HCEC 1CT (cell line): ENCODE measurements at regions not wholly inside any gene's neighbourhood (a gene's known extent, or its start where the extent isn't known, plus 50 kb on each side); places are given as distances from the start of the nearest gene placed in this dataset.
A peak's percentile ranks its signal among the peaks of the same experiment; 100 is the strongest.
"Not testable (repeated sequence)": the region's sequence is repeated elsewhere in the genome, so short reads cannot be mapped to it uniquely, and the experiment has no call there.

Source experiments
- DNase-seq: peaks from one replicate; pipeline ENCODE4 v3.0.0-alpha.2; 2017

GRCh38 chr1:38608202-38608864, 251.2 kb downstream of the RRAGC start:
- DNase-seq, result no peak

- DNase-seq, result no peak
Measured at GRCh38 chr1:38607526-38607925, 252.0 kb downstream of the RRAGC start.

GRCh38 chr1:38605063-38605462, 254.5 kb downstream of the RRAGC start:
- no peak for DNase-seq

- DNase-seq, result no peak
Measured at GRCh38 chr1:38603907-38604306, 255.7 kb downstream of the RRAGC start.

DNA sequence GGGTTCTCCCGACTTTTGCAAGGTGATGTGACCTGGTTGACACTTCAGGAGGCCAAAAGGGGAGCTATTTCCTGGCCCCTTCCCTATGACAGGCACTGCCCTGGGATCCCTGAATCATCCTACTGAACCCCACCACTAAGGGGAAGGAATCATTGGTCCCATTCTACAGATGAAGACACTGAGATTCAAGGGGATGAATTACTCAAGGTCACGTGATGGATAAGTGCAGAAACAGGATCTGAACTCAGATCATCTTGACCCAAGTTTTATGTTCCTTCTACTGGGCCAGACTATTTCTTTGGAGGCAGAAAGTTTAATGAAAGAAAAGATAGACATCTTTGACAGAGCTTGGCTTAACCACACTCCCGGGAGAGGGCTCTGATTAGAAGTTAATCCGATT, 258.7 kb downstream of the RRAGC start:
- no peak for DNase-seq

GRCh38 chr1:38600286-38600685, 259.3 kb downstream of the RRAGC start:
- DNase-seq, result no peak

- no peak for DNase-seq
Measured at GRCh38 chr1:38598118-38598517, 261.5 kb downstream of the RRAGC start.

- DNase-seq, result no peak
Measured at GRCh38 chr1:38589036-38589435, 270.5 kb downstream of the RRAGC start.

DNA sequence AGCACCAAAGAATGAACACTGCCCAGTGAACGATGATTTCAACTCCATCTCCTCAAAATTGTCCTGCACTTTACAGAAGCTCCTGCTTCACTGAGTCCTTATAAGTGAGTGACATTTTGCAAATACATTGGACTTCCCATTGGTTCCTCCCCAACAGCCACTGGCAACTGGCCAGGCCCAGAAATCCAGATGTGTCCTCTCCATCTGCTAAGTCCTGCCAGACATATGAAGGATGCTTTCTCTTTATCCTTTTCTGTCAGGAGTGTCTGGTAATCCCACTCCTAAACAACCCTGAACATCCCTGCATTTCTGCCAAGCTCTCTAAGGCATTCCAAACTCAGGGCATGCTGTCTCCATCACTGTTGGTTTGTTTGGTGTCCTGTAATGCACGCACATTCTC, 271.8 kb downstream of the RRAGC start:
- DNase-seq, result no peak

DNA sequence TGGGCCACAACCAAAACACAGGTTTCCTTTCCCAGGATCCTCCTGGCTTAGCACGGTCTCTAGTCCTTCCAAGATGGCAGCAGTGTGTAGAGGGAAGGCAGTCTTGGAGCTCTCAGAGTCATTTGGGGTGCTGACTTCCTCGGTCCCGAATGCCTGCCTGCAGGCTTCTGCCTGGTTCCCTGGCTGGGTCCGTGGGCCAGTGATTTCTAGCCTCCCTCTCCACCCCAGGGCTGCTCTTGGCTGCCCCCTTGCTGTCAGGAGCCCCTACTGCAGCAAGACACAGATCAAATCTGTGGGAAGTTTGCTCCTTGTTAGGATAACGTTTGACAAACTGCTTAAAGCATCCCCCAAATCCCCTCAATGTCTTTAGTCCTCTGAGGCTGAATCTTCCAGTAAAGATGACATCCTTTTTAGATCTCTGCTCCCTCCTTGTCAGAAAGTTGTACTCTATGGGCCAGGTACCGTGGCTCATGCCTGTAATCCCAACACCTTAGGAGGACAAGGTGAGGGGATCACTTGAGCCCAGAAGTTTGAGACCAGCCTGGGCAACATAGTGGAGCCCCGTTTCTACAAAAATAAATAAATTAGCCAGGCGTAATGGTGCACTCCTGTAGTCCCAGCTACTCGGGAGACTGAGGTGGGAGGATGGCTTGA, 272.5 kb downstream of the RRAGC start:
- DNase-seq, result peak; percentile 12

GRCh38 chr1:38585971-38586370, 273.6 kb downstream of the RRAGC start:
- DNase-seq, result no peak

DNA sequence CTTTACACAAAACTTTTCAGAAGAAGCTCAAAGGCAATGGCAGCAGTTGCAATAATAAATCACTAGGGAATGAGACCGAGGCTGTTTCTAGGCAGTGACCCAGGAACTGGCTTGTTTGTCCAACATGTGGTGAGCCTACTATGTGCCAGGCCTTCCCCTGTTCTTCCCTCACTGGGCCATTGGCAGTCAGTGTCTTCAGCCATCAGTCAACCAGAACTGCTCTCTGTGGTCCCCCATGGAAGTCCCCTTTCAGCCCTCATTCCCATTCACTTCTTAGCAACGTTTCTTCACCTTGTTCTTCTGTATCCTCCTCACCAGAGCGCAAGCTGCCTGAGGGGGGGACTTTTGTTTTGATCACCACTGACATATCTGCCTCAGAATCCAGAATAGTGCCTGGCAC, 274.1 kb downstream of the RRAGC start:
- no peak for DNase-seq

DNA sequence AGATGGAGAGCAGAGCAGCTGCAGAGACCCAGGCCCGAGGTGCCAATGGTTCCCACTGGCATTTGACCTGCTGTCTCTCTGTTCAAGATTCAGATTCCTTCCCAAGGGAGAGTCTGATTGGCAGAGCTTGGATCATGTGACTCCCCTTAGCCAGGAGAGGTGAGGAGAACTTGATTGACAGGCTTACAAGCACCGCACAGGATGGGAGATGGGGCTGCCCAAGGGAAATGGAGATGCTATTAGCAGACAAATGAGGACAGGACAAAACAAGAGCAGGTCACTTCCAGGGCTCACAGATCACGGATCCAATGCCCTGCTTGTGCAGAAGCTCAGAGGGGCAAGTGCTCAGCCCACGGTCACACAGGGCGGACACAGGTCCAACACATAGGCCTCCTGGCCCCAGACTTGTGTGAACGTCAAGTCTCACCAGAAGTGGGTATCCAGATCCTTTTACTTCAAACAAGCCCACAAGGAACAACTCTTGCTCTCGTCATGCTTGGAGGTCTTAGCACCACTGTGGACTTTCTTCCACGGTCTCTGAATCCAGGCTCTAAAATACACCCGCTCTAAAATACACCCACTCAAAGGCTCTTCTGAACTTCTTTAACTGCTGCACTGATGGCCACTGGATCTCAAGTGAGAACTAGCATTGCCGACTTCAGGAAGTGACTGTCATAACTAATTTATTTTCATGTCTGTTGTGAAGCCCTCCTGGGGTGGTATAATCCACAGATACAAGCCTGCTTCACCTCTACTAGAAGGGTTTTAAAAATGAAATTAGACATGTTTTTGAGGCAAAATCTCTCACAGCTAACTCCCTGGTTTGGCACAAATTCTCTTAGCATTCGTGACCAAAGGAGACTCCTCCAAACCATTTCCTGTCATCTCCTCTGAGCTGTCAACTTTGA, 274.9 kb downstream of the RRAGC start:
- DNase-seq, result no peak

GRCh38 chr1:38583287-38583686, 276.3 kb downstream of the RRAGC start:
- not testable (repeated sequence) for DNase-seq

DNA sequence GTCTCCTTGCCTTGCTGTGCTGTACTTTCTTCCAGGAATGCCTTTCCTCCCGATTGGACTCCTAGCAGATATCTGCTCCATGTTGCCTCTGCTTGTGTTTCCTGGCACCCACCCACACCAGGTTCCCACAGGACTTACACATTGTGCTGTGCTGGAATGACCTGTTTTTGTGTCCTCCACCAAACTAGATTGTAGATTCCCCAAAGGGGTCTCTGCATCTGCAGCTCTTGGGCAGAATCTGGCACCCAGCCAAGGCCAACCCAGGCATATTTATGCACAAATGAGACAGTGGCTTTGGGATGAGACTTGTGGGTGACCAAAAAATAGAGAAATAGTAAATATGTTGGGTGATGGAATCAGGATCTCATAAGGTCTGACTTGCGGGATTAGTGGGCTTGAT, 278.2 kb downstream of the RRAGC start:
- DNase-seq, result no peak

DNA sequence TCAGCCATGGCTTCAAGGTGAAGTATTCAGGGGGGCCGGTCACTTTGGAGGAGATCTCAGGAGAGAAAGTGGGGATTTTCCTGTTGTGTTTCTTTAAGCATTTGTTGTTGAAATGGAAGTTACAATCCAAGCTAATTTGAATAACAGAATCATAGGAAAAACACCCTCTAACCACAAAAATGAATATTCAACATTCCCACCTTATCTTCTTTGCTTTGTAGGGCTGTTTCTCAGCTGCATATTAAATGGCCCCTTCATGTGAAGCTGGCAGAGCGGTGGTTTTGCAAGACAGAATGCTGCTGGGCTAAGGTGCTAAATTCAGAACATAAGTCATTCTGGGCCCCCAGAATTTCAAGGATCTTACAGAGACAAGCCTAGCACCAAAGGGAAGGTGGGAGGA, 279.0 kb downstream of the RRAGC start:
- no peak for DNase-seq

DNA sequence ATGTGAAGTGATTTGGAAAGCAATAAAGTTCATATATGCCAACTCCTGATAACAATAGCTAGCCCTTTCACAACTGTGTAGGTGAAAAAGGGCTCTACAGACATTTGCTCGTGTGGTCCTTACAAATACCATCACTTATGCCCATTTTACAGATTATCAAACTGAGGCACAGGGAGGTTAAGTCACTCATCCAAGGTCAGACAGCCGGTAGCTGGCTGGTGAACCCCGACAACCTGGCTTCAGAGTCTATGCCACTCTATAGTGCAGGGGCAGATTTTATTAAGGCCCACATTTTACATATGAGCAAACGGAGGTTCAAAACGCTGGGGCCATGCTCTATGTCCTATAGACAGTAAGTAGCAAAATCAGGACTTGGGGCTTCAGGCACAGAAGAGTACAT, 280.5 kb downstream of the RRAGC start:
- no peak for DNase-seq

DNA sequence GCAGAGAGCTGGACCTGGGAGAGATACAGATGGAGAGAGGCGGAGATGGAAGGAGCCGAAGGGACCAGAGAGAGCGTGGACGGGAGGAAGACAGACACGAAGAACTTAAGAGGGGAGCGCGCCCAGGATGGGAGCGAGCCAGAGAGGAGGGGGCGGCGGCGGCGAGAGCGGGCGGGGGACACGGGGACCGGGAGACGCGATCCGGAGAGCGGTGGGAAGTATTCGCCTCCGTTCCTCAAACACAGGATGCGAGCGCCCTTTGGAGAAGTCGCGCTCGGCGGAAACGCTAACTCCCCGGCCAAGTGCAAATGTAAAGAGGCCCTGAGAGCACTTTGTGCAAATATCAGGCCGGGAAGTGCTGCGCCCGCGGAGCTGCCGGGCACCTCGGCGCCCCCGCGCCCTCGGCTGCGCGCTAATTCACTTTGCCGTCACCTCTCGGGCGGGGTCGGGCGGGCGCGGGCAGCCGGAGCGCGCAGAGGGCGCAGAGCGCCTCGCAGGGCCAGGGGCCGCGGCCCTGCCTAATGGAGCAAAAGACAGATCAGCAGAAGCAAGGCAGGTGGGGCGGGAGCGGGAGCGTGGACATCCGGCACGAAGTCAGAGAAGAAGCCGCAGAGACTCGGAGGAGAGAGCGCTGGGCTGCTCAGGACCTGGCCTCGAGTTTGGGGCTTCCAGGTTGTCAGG, 281.2 kb downstream of the RRAGC start:
- DNase-seq, result no peak

GRCh38 chr1:38577937-38578270, 281.7 kb downstream of the RRAGC start:
- DNase-seq, result no peak

DNA sequence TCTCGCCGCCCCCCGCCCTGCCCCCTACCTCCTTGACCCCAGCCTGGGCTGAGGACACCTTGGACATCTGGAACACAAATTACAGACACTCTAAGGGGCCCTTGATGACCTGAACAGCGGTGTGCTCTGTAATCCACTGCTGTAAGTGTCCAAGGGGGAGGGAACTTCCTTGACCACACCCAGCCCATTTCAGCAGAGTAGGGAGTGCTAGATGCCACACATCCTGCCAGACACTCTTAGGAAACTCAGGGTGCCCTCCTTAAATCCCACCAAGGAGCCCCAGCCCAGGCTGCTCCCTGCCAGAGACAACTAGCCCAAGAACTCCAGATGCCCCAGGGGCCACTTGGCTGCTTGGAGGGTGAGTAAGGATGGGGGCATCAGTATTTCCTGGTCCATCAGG, 282.2 kb downstream of the RRAGC start:
- DNase-seq, result no peak

DNA sequence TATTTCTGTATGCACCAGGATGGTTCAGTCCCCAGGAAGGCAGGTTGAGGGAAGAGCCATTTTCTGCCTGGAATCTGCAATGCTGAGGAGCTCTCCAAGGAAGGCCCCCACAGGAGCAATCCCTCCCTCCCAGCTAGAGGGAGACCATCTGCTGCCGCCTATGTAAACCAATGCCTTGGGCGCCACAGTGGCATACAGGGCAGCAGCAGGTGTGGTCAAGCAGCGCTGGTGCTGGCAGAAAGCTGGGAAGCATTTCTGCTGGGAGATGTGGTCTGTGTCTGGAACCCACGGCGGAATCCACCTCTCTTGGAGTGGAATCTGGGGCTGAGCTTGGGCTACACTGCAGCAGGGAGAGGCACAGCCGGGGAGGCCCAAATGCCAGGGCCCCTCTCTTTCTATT, 283.3 kb downstream of the RRAGC start:
- DNase-seq, result no peak

DNA sequence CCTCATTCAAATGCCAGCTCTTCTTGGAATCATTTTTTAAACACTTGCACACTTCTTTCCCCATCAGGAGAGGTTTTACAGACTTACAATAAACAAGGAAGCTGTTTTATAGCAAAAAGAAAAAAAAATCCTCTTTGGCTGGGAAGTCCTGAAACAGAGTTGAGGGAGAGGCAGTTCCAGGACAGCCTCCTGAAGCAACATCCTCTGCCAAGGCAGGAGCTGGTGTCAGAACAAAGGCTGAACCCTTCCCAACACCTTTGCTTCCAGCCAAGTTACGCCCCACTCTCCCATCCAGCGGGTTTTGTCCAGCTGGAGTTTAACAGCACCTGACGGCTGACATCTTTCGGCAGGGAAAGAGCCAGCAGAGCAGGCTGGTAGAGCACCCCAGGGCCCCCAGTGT, 287.8 kb downstream of the RRAGC start:
- no peak for DNase-seq

DNA sequence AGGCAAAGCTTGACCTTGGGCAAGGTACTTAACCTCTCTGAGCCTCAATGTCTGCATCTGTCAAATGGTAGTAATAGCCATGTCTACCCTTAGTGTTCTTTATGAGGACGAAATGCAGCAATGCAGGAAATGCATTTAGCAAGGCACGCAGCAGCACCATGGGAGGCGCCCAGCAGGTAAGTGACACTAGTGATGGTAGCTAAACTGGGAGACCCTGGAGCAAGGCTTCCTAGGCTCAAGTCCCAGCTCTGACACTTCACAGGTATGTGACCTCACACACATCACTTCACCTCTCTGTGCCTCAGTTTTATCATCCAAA, 289.0 kb downstream of the RRAGC start:
- DNase-seq, result no peak
